Stomach (tissue), 4 donors: ENCODE measurements at regions not wholly inside any gene's neighbourhood (a gene's known extent, or its start where the extent isn't known, plus 50 kb on each side); places are given as distances from the start of the nearest gene placed in this dataset.

ENCODE experiments used
- EP300 ChIP-seq: sonication (generic); formaldehyde crosslinking; IDR thresholded peaks from one replicate; pipeline ENCODE4 v1.6.1; 2017; ENCODE audit warnings: antibody characterized with exemption
- POLR2AphosphoS5 ChIP-seq, 3 donors: sonication (generic); formaldehyde crosslinking; IDR thresholded peaks; one replicate each; pipeline ENCODE4 v1.6.1; 2016; ENCODE audit warnings: antibody characterized with exemption in 3 of 3
- TF ChIP-seq, protein P1 (sequence below), 7 experiments: fragments of 450-650 bp in 4 of 7; fragments of 200-600 bp in 3 of 7; sonication (generic) in 3 of 7; IDR thresholded peaks; one replicate each; pipeline ENCODE4 v1.5.1; 2016 to 2019; ENCODE audit warnings: antibody characterized with exemption in 7 of 7, control low read depth in 2 of 7, mild to moderate bottlenecking in 1 of 7

DNA sequence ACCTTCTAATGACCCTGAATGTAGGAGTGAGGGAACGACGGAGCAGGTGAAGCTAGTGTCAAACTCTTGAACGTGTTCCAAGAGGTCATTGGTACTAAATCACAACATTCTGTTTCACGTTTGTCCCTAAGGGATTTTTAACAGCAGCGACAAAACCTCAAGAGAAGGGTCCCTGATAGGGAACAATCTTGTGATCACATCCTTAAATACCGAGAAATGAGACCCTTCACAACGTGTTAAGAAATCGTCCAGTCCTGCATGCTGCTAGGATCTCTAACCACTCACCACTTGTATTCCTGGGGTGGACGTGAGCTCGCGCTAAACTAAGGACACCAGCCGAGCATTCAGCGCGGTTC, 134.1 kb upstream of the KRAS start:
- TF ChIP-seq, protein P1, sequence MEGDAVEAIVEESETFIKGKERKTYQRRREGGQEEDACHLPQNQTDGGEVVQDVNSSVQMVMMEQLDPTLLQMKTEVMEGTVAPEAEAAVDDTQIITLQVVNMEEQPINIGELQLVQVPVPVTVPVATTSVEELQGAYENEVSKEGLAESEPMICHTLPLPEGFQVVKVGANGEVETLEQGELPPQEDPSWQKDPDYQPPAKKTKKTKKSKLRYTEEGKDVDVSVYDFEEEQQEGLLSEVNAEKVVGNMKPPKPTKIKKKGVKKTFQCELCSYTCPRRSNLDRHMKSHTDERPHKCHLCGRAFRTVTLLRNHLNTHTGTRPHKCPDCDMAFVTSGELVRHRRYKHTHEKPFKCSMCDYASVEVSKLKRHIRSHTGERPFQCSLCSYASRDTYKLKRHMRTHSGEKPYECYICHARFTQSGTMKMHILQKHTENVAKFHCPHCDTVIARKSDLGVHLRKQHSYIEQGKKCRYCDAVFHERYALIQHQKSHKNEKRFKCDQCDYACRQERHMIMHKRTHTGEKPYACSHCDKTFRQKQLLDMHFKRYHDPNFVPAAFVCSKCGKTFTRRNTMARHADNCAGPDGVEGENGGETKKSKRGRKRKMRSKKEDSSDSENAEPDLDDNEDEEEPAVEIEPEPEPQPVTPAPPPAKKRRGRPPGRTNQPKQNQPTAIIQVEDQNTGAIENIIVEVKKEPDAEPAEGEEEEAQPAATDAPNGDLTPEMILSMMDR (IDR thresholded peaks at IDR 0.05) = no peak
- TF ChIP-seq POLR2AphosphoS5 (IDR thresholded peaks at IDR 0.05) (peak in 1 of 3 donors; percentile 34), EP300 (no peak)
